GM11168 (cell line): ENCODE measurements at regions not wholly inside any gene's neighbourhood (a gene's known extent, or its start where the extent isn't known, plus 50 kb on each side); places are given as distances from the start of the nearest gene placed in this dataset.
"Not testable (repeated sequence)": the region's sequence is repeated elsewhere in the genome, so short reads cannot be mapped to it uniquely, and the experiment has no call there.

Experiments used
- in situ Hi-C: fragments of 300-500 bp; cut with MboI; formaldehyde crosslinking; loops from one replicate; pipeline ENCODE4 v1.12.0; 2022; ENCODE audit warnings: low sequenced_read_pairs; ENCODE audit not compliant: unreplicated experiment

DNA sequence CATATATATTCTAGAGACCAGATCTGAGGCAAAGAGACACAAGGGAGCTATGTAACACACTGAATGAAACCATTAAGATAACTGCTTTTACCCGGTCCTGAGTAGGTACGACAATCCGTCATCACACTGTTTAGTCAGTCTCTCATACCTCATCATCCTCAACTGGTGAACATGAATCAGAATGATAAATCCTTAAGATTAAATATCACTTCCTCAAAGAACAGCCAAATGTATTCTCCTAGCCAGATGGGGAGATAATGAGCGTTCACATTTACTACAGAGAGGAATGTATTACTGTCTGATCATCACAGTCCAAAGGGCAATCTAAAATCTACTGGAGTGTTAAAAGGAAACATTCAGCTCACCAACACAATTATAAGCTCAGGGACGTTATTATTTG, 319.4 kb upstream of the STAC start:
- in situ Hi-C loops: no loop called here

DNA sequence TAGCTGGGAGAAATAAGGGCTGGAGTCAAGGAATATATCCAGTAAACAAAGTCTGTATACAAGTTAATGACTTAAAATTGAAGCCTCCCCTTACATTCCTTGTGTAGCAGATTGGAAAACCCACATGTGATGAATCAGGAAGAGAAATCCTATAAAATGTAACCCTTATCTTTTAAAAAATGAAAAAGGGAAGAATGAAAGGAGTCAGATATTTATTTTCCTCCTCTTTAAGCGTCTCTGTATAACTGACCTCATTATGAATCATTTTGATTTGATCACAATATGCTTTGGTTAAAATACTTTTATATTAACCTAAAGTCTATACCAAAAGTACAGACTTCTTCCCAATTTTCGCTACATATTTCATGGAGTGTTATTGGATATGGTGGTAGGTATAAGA, 316.3 kb upstream of the STAC start:
- in situ Hi-C loops: no loop called here

DNA sequence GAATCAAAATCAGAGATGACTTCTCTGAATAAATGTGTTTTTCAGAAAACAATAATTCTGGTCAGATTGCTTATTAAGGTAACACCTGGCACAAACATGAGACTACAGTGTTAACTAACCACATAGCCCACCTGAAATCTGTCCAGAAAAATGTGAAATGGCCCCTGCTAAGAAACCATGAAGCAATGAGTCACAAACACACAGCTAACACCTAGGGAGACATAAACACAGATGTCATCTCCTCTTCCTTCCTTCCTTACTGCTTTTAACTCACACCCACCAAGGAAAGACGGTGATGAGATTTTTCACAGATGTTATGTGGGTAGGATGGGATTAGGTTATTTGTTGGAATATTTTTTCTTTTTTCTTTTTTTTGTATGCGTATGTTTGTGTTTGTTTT, 315.0 kb upstream of the STAC start:
- in situ Hi-C loops: no loop called here

- in situ Hi-C loops: no loop called here
Observed at GRCh38 chr3:36075491-36075890, 304.8 kb upstream of the STAC start.

DNA sequence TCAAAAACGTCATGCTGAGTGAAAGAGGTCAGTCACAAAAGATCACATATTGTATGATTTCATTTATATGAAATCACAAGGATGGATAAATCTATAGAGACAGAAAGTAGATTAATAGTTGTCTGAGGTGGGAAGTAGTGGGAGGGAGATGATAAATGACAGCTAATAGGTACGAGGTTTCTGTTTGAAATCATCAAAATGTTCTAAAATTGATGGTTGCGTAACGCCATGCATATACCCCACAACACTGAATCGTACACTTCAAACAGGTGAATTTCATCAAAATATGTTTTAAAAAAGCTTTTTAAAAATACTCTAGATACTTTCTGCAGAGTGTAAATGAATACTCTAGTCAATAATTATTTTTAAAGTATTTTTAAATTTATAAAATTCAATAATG, 303.0 kb upstream of the STAC start:
- in situ Hi-C loops: no loop called here

- in situ Hi-C loops: not testable (repeated sequence)
Observed at GRCh38 chr3:36082958-36083357, 297.3 kb upstream of the STAC start.

- in situ Hi-C loops: no loop called here
Observed at GRCh38 chr3:36095238-36095637, 285.1 kb upstream of the STAC start.

- in situ Hi-C loops: no loop called here
Observed at GRCh38 chr3:36097209-36097608, 283.1 kb upstream of the STAC start.

DNA sequence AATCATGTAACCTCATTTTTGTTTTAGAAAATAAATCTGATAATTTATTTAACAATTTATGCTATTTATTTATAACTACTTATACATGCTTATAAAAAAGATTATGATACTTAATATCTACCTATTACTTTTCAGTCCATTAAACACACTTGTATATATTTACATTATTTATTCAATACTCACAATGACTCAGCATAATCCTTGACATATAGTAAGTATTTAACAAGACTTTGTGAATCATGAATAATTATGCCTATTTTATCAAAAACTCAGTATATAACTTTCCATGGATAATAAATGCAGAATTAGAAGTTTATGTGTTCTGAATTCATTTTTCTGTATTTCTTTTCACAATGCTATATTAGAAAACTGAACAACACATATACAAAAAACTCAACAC, 266.0 kb upstream of the STAC start:
- in situ Hi-C loops: no loop called here

GRCh38 chr3:36124118-36124796, 256.0 kb upstream of the STAC start:
- in situ Hi-C loops: no loop called here

DNA sequence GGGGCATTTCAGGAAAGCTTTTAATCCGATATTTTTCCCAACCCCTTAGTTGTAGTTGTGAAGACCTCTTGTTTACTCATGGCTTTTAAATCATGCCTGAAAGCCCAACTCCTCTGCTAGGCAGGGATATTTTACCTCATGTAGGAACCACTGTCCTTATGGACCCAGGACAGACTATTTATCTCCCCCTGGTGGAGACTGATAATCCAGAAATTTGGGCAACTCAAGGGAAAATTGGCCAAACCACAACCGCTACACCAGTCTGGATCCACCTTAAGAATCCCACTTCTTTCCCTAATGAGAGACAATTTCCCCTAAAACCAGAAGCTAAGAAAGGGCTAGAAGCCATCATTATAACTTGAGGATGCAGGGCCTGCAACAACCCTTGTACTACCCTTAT, 248.1 kb upstream of the STAC start:
- in situ Hi-C loops: no loop called here

- in situ Hi-C loops: no loop called here
Observed at GRCh38 chr3:36135863-36136262, 244.4 kb upstream of the STAC start.

DNA sequence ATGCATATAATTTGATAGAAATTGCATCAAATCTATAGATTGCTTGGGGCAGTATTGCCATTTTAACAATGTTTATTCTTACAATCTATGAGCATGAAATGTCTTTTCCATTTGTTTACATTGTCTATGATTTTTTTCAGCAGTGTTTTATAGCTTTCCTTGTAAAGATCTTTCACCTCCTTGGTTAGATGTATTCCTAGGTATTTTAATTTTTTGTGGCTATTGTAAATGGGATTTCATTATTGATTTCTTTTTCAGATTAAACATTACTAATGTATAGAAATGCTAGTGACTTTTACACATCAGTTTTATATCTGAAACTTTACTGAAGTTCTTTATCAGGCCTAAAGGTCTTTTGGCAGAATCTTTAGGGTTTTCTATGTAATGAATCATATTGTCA, 237.6 kb upstream of the STAC start:
- in situ Hi-C loops: no loop called here

GRCh38 chr3:36146404-36146803, 233.9 kb upstream of the STAC start:
- in situ Hi-C loops: no loop called here

DNA sequence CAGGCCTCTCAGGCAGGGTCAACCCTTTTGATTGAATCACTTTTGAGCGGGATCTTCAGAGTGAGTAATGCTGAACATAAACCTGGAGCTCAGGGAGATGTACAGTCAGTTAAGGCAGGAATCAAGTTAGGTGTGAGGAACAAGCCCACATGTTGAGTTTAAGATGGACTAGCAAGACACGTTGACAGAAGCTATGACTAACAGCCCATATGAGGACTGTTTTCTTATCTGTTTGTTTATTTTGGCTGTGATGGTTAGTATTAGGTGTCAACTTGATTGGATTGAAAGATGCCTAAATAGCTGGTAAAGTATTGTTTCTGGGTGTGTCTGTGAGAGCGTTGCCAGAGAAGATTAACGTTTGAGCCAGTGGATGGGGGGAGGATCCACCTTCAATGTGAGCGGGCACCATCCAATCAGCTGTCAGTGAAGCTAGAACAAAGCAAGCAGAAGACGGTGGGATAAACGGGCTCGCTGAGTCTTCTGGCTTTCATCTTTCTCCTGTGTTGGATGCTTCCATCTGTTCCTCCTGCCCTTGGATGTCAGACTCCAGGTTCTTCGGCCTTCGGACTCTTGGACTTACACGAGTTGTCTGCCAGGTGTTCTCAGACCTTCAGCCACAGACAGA, 232.3 kb upstream of the STAC start:
- in situ Hi-C loops: no loop called here

- in situ Hi-C loops: no loop called here
Observed at GRCh38 chr3:36149447-36149865, 230.8 kb upstream of the STAC start.

- in situ Hi-C loops: no loop called here
Observed at GRCh38 chr3:36155515-36155914, 224.8 kb upstream of the STAC start.

DNA sequence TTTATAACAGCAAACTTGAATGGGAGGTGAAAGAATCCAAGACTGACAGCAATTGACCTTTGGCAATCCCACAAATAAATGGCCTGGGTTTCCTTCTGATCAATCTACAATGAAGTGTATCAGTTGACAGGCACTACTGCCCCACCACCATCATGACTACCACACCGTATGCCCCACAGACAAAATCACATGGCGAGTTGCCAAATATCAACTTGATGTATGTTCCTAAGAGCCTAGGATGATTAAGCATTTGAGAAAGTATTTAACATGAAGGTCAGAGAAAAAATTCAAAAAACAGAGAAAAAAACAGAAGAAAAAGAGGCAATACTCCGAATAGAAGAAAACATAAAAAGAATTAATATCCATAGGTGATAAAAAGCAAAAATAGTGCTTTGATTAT, 215.9 kb upstream of the STAC start:
- in situ Hi-C loops: no loop called here

DNA sequence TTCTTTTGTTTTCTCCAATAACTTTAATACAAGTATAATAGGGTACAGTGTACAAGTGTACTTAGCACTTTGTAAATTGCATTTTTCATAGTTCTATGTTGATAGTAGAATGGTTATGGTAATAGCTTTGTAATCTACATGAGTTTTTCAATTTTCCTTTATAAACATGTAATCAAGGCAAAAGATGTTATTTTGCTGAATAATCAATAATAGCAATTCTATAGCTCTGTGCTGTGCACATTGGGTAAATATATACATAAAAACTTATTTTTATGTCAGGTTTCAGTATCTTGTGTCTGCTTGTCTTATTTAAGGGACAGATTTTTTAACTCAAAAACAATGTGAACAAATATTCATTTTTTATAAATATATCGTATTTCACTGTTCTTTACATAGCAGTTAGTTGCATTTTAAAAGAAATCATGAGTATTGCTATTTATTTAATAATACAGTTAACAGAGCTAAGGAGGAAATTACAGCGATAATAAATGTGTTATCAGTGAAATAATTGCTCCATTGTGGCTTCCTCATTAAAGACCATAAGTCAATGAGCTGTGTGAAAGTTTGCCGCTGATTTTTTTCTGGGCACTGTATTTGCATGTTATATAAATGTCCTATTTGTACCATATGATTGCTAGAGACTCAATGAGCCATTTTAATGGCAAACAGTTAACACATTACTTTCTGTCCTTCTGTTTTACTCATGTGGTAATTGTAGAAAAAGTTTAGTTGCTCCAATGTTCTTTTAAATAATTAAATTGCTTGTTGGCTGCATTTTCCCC, 214.6 kb upstream of the STAC start:
- in situ Hi-C loops: no loop called here

DNA sequence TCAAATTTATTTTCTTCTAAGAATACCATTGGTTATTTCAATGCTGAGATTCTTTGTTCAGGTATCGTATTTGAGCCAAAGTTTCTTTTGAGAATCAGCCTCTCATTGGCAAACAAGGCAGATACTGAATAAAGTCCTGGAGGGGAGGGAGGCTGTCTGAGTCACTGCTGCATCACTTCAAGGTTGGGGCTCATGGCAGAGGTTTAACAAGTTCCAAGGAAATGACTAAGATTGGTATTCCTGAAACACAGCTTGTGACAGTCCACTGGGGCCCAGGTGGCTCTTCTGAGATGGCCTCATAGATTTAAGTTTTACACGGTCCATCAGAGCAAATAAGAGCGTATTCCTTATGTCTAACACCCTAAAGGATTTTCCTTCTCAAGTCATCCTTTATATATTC, 213.8 kb upstream of the STAC start:
- in situ Hi-C loops: no loop called here

DNA sequence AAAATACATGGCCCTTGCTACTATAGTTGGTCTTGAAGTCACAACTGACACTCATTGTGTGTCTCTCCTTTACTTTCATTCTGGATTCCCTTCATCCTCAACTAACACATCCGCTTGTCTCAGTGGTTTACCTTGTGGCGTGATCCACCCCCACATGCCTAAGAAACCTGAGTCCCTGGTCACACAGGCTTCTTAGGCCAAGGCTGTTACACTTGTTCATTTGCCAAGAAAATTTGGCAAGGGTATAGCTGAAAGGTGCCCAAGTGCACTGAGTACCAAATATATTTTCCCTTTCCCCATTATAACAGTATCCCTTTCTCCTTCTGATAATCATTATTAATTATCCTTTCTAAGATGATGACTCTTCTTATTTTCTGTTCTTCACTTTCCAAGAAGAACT, 207.6 kb upstream of the STAC start:
- in situ Hi-C loops: no loop called here
